ENCODE measurements at regions not wholly inside any gene's neighbourhood (a gene's known extent, or its start where the extent isn't known, plus 50 kb on each side); places are given as distances from the start of the nearest gene placed in this dataset.

DNA sequence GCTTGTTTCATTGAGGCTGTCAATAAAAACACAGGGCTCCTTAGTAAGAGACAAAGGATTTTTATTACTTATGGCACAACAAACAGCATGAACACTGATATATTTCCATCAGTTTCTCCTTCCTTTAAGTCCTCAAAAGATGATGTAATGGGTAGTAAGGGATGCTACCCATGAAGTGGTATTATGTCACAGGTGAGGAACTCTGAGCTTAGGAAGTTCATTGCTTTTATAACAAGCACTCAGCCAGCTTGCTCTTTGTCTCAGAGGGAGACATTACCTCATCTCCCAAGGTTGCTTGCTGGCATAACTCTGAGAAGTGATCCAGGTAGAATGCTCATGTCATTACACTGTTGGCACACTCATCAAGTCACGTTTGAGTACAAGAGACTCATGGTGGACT lies 287.0 kb upstream of the OR4E1 start:
- Histone ChIP-seq H4K20me1 (ENCODE audit: control insufficient read depth, insufficient read depth) (no peaks in the 10 kb centered on the region), H3K79me2 (ENCODE audit: control insufficient read depth, insufficient read depth, low read length) (no peaks in the 10 kb centered on the region), H2AFZ (ENCODE audit: control insufficient read depth, low read depth, low read length) (no peak overlapping the region), H3K4me1 (ENCODE audit: control insufficient read depth, insufficient read depth, low read length) (no peaks in the 10 kb centered on the region), H3K36me3 (ENCODE audit: control insufficient read depth in 2 of 2, insufficient read depth in 2 of 2, low read length in 1 of 2) (no peaks in the 10 kb centered on the region), H3K9me3 (replicated peaks; ENCODE audit: control insufficient read depth, insufficient read depth, low read length) (no peaks in the 10 kb centered on the region), H3K9ac (ENCODE audit: control insufficient read depth, insufficient read depth, low read length) (no peak overlapping the region), H3K4me2 (ENCODE audit: control insufficient read depth, insufficient read depth) (no peak overlapping the region), H3K27me3 (replicated peaks in 1 of 2; ENCODE audit: control insufficient read depth in 2 of 2, insufficient read depth in 2 of 2, low read length in 1 of 2) (no peaks in the 10 kb centered on the region; a peak in 1 of 4 replicates), H3K4me3 (no peak overlapping the region), H3K27ac (ENCODE audit: control insufficient read depth, insufficient read depth) (no peak overlapping the region)
- ChIA-PET CTCF (interaction anchor here (0.6 to 1.5 kb wide), 5 partner anchors 17 to 46 kb away, joined by 3 to 4 read pairs (median 3); no protein-coding TSS in a partner anchor), RAD21 (ENCODE audit: unreplicated experiment) (no interaction called here), POLR2A (no interaction called here), SMC1A (ENCODE audit: uncharacterized antibody, unreplicated experiment) (no interaction called here)
- 0% methylated on average over 1 of the region's 1 CpG for WGBS (ENCODE audit: insufficient coverage, insufficient replicate concordance, low lambda C conversion rate, missing lambda C conversion rate)
- FAIRE-seq = no peak
- no peak for ATAC-seq
- TF ChIP-seq RBBP5 (conservative IDR thresholded peaks at IDR 0.05) (no peak), ETV6 (conservative IDR thresholded peaks at IDR 0.05 in 1 of 2, IDR thresholded peaks at IDR 0.05 in 1 of 2; ENCODE audit: borderline replicate concordance in 1 of 2, low read depth in 1 of 2) (no peak)
- intact Hi-C loops (cut with micrococcal nuclease; ENCODE audit: unreplicated experiment) (no loop called here), in situ Hi-C loops (cut with MboI) (no loop called here)
- BruUV-seq (replicated peaks) = no TSS peak
- DNase-seq (ENCODE audit: low read depth, low spot score) = no peak

DNA sequence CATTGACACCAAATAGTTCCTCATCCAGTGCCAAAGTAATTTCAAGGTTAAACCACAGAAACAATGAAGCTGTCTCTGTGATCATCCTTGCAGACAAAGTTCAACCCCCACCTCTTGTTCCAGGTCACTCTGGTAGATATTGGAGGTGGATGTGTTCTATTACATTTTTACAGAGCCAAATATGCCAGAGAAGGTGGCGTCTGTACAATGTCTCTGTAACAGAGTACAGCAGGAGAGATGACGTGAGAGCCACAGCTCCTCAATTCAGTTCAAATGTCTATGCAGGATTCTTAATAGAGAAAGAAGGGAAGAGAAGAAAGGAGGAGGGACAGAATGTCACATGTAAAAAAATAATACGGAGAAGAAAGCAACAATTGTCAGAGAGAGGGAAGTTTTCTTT lies 268.3 kb upstream of the OR4E1 start:
- BruUV-seq (replicated peaks) = no TSS peak
- H3K4me1 ChIP-seq (ENCODE audit: control insufficient read depth, insufficient read depth, low read length) = no peaks in the 10 kb centered on the region
- ChIA-PET SMC1A (ENCODE audit: uncharacterized antibody, unreplicated experiment) (no interaction called here), RAD21 (ENCODE audit: unreplicated experiment) (no interaction called here), POLR2A (no interaction called here), CTCF (interaction anchor here (0.6 kb wide), 1 partner anchor 60 kb away, joined by 3 read pairs; no protein-coding TSS in a partner anchor)
- in situ Hi-C loops (cut with MboI) = no loop called here
- no peaks in the 10 kb centered on the region for H3K79me2 ChIP-seq (ENCODE audit: control insufficient read depth, insufficient read depth, low read length)
- H3K4me3 ChIP-seq = no peak overlapping the region
- intact Hi-C loops (cut with micrococcal nuclease; ENCODE audit: unreplicated experiment) = no loop called here
- no peak for FAIRE-seq
- H4K20me1 ChIP-seq (ENCODE audit: control insufficient read depth, insufficient read depth) = no peaks in the 10 kb centered on the region
- H3K4me2 ChIP-seq (ENCODE audit: control insufficient read depth, insufficient read depth) = no peak overlapping the region
- 28% methylated on average over 3 of the region's 3 CpGs for WGBS (ENCODE audit: insufficient coverage, insufficient replicate concordance, low lambda C conversion rate, missing lambda C conversion rate)
- no peaks in the 10 kb centered on the region for H3K9me3 ChIP-seq (replicated peaks; ENCODE audit: control insufficient read depth, insufficient read depth, low read length)
- ATAC-seq = no peak
- no peaks in the 10 kb centered on the region for H3K36me3 ChIP-seq (ENCODE audit: control insufficient read depth in 2 of 2, insufficient read depth in 2 of 2, low read length in 1 of 2)
- DNase-seq (ENCODE audit: low read depth, low spot score) = no peak
- H3K27me3 ChIP-seq (replicated peaks in 1 of 2; ENCODE audit: control insufficient read depth in 2 of 2, insufficient read depth in 2 of 2, low read length in 1 of 2) = no peaks in the 10 kb centered on the region
- no peak overlapping the region for H2AFZ ChIP-seq (ENCODE audit: control insufficient read depth, low read depth, low read length)
- no peak overlapping the region for H3K9ac ChIP-seq (ENCODE audit: control insufficient read depth, insufficient read depth, low read length)
- no peak overlapping the region for H3K27ac ChIP-seq (ENCODE audit: control insufficient read depth, insufficient read depth)
- TF ChIP-seq, protein P1, sequence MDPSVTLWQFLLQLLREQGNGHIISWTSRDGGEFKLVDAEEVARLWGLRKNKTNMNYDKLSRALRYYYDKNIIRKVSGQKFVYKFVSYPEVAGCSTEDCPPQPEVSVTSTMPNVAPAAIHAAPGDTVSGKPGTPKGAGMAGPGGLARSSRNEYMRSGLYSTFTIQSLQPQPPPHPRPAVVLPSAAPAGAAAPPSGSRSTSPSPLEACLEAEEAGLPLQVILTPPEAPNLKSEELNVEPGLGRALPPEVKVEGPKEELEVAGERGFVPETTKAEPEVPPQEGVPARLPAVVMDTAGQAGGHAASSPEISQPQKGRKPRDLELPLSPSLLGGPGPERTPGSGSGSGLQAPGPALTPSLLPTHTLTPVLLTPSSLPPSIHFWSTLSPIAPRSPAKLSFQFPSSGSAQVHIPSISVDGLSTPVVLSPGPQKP (IDR thresholded peaks at IDR 0.05; ENCODE audit: low read depth, low read length) = no peak
- no peak for TF ChIP-seq ZNF622 (IDR thresholded peaks at IDR 0.05)
- TF ChIP-seq HCFC1 (IDR thresholded peaks at IDR 0.05; ENCODE audit: low read length) = no peak
- TF ChIP-seq, protein P2, sequence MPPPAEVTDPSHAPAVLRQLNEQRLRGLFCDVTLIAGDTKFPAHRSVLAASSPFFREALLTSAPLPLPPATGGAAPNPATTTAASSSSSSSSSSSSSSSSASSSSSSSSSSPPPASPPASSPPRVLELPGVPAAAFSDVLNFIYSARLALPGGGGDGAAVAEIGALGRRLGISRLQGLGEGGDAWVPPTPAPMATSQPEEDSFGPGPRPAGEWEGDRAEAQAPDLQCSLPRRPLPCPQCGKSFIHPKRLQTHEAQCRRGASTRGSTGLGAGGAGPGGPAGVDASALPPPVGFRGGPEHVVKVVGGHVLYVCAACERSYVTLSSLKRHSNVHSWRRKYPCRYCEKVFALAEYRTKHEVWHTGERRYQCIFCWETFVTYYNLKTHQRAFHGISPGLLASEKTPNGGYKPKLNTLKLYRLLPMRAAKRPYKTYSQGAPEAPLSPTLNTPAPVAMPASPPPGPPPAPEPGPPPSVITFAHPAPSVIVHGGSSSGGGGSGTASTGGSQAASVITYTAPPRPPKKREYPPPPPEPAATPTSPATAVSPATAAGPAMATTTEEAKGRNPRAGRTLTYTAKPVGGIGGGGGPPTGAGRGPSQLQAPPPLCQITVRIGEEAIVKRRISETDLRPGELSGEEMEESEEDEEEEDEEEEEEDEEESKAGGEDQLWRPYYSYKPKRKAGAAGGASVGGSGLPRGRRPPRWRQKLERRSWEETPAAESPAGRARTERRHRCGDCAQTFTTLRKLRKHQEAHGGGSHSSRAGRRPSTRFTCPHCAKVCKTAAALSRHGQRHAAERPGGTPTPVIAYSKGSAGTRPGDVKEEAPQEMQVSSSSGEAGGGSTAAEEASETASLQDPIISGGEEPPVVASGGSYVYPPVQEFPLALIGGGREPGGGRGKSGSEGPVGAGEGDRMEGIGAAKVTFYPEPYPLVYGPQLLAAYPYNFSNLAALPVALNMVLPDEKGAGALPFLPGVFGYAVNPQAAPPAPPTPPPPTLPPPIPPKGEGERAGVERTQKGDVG (CRISPR knock-in tag; IDR thresholded peaks at IDR 0.05) = no peak
- no peak for TF ChIP-seq CBX5 (IDR thresholded peaks at IDR 0.05; ENCODE audit: low read depth)
- no peak for TF ChIP-seq ATF7 (IDR thresholded peaks at IDR 0.05; ENCODE audit: low read depth)
- no peak for TF ChIP-seq RFX5 (IDR thresholded peaks at IDR 0.05; ENCODE audit: low read depth, low read length)
- no peak for TF ChIP-seq POLR2AphosphoS5 (IDR thresholded peaks at IDR 0.05; ENCODE audit: low read length)
- TF ChIP-seq, protein P3, sequence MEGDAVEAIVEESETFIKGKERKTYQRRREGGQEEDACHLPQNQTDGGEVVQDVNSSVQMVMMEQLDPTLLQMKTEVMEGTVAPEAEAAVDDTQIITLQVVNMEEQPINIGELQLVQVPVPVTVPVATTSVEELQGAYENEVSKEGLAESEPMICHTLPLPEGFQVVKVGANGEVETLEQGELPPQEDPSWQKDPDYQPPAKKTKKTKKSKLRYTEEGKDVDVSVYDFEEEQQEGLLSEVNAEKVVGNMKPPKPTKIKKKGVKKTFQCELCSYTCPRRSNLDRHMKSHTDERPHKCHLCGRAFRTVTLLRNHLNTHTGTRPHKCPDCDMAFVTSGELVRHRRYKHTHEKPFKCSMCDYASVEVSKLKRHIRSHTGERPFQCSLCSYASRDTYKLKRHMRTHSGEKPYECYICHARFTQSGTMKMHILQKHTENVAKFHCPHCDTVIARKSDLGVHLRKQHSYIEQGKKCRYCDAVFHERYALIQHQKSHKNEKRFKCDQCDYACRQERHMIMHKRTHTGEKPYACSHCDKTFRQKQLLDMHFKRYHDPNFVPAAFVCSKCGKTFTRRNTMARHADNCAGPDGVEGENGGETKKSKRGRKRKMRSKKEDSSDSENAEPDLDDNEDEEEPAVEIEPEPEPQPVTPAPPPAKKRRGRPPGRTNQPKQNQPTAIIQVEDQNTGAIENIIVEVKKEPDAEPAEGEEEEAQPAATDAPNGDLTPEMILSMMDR (IDR thresholded peaks at IDR 0.05 in 2 of 3, conservative IDR thresholded peaks at IDR 0.05 in 1 of 3; ENCODE audit: control insufficient read depth in 2 of 3, extremely low read depth in 1 of 3, insufficient read depth in 1 of 3, low read depth in 3 of 3, low read length in 3 of 3) = no peak
- TF ChIP-seq BHLHE40 (IDR thresholded peaks at IDR 0.05; ENCODE audit: borderline replicate concordance in 1 of 2, low read depth in 2 of 2, low read length in 1 of 2) = no peak
